ENCODE measurements at regions not wholly inside any gene's neighbourhood (a gene's known extent, or its start where the extent isn't known, plus 50 kb on each side); places are given as distances from the start of the nearest gene placed in this dataset.
A peak's percentile ranks its signal among the peaks of the same experiment; 100 is the strongest.

DNA sequence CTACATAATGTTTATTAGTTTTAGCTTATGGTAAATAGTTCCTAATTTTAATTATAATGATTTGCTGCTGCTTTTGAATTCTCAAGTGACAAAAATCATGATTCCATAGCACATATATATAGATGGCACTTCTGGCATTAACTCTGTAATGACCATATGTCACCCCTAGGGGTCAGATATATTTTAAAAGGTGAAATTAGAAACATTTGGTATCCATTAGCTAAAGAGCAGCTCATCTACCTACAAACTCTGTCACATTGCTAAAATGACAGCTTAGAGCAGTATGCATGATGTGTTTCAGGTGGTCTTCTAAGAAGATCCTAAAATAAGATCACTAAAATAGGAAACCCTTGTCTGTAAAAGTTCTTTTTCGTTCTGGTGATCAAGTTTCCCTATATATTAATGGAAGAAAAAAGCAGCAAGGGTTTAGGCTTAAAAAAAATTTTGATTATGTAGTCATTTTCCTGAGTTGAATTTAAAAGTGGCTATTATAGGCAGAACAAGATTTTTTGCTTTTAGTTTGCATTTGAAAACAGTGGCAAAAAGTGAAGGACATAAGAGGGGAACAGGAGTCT lies 157.7 kb upstream of the POU5F2 start:
- no peak overlapping the region for H2AFZ ChIP-seq (ENCODE audit: low read length)
- no peak overlapping the region for H3K27ac ChIP-seq (ENCODE audit: insufficient read depth, low read length)
- H3K4me3 ChIP-seq (replicated peaks in 1 of 4; ENCODE audit: control extremely low read depth in 1 of 4, insufficient read depth in 1 of 4, low read depth in 3 of 4, low read length in 4 of 4), result no peak overlapping the region
- no peaks in the 10 kb centered on the region for H3K4me1 ChIP-seq (ENCODE audit: control insufficient read depth, extremely low read depth, insufficient read depth, low read length)
- no peaks in the 10 kb centered on the region for H3K36me3 ChIP-seq (ENCODE audit: control insufficient read depth, insufficient read depth, low read length)
- DNase-seq (ENCODE audit: low read depth in 2 of 2), result no peak
- no peaks in the 10 kb centered on the region for H4K20me1 ChIP-seq (ENCODE audit: control insufficient read depth, extremely low read depth, insufficient read depth, low read length)
- no peak overlapping the region for H3K9ac ChIP-seq (ENCODE audit: insufficient read depth, low read length)
- H3K27me3 ChIP-seq (ENCODE audit: control insufficient read depth, insufficient read depth, low read length), result no peaks in the 10 kb centered on the region
- TF ChIP-seq CTCF (conservative IDR thresholded peaks at IDR 0.05 in 1 of 2, IDR thresholded peaks at IDR 0.05 in 1 of 2; ENCODE audit: low read depth in 1 of 2, low read length in 2 of 2) (peak in 1 of 2 donors; percentile 44), EZH2 (IDR thresholded peaks at IDR 0.05; ENCODE audit: low read length, missing control alignments) (no peak)
- H3K79me2 ChIP-seq (ENCODE audit: control insufficient read depth, insufficient read depth, low read length), result no peaks in the 10 kb centered on the region
- no peaks in the 10 kb centered on the region for H3K9me3 ChIP-seq (ENCODE audit: control insufficient read depth, insufficient read depth, low read depth, low read length)
- no peak overlapping the region for H3K4me2 ChIP-seq (ENCODE audit: extremely low read depth, insufficient read depth, low read length)

- no peaks in the 10 kb centered on the region for H3K79me2 ChIP-seq (ENCODE audit: control insufficient read depth, insufficient read depth, low read length)
- TF ChIP-seq CTCF (conservative IDR thresholded peaks at IDR 0.05 in 1 of 2, IDR thresholded peaks at IDR 0.05 in 1 of 2; ENCODE audit: low read depth in 1 of 2, low read length in 2 of 2), result peak; percentile 46 to 66
- no peak for TF ChIP-seq EZH2 (IDR thresholded peaks at IDR 0.05; ENCODE audit: low read length, missing control alignments)
- H3K27ac ChIP-seq (ENCODE audit: insufficient read depth, low read length), result no peak overlapping the region
- no peaks in the 10 kb centered on the region for H4K20me1 ChIP-seq (ENCODE audit: control insufficient read depth, extremely low read depth, insufficient read depth, low read length)
- H3K27me3 ChIP-seq (ENCODE audit: control insufficient read depth, insufficient read depth, low read length), result no peaks in the 10 kb centered on the region
- H3K9me3 ChIP-seq (ENCODE audit: control insufficient read depth, insufficient read depth, low read depth, low read length), result no peaks in the 10 kb centered on the region
- no peaks in the 10 kb centered on the region for H3K36me3 ChIP-seq (ENCODE audit: control insufficient read depth, insufficient read depth, low read length)
- no peak overlapping the region for H3K4me3 ChIP-seq (replicated peaks in 1 of 4; ENCODE audit: control extremely low read depth in 1 of 4, insufficient read depth in 1 of 4, low read depth in 3 of 4, low read length in 4 of 4)
- no peak overlapping the region for H2AFZ ChIP-seq (ENCODE audit: low read length)
- no peaks in the 10 kb centered on the region for H3K4me1 ChIP-seq (ENCODE audit: control insufficient read depth, extremely low read depth, insufficient read depth, low read length)
- DNase-seq (ENCODE audit: low read depth in 2 of 2), result peak in 1 of 2 donors; percentile 44
- no peak overlapping the region for H3K4me2 ChIP-seq (ENCODE audit: extremely low read depth, insufficient read depth, low read length)
- no peak overlapping the region for H3K9ac ChIP-seq (ENCODE audit: insufficient read depth, low read length)
These were observed 153.4 kb upstream of the POU5F2 start for GRCh38 chr5:93894601-93895354.

- no peaks in the 10 kb centered on the region for H4K20me1 ChIP-seq (ENCODE audit: control insufficient read depth, extremely low read depth, insufficient read depth, low read length)
- H3K4me3 ChIP-seq (replicated peaks in 1 of 4; ENCODE audit: control extremely low read depth in 1 of 4, insufficient read depth in 1 of 4, low read depth in 3 of 4, low read length in 4 of 4), result no peak overlapping the region
- H3K36me3 ChIP-seq (ENCODE audit: control insufficient read depth, insufficient read depth, low read length), result no peaks in the 10 kb centered on the region
- H3K27ac ChIP-seq (ENCODE audit: insufficient read depth, low read length), result no peak overlapping the region
- no peak overlapping the region for H3K4me2 ChIP-seq (ENCODE audit: extremely low read depth, insufficient read depth, low read length)
- TF ChIP-seq CTCF (conservative IDR thresholded peaks at IDR 0.05 in 1 of 2, IDR thresholded peaks at IDR 0.05 in 1 of 2; ENCODE audit: low read depth in 1 of 2, low read length in 2 of 2) (no peak), EZH2 (IDR thresholded peaks at IDR 0.05; ENCODE audit: low read length, missing control alignments) (no peak)
- H3K27me3 ChIP-seq (ENCODE audit: control insufficient read depth, insufficient read depth, low read length), result no peaks in the 10 kb centered on the region
- no peak for DNase-seq (ENCODE audit: low read depth in 2 of 2)
- H3K4me1 ChIP-seq (ENCODE audit: control insufficient read depth, extremely low read depth, insufficient read depth, low read length), result no peaks in the 10 kb centered on the region
- H2AFZ ChIP-seq (ENCODE audit: low read length), result no peak overlapping the region
- no peaks in the 10 kb centered on the region for H3K79me2 ChIP-seq (ENCODE audit: control insufficient read depth, insufficient read depth, low read length)
- H3K9ac ChIP-seq (ENCODE audit: insufficient read depth, low read length), result no peak overlapping the region
- no peaks in the 10 kb centered on the region for H3K9me3 ChIP-seq (ENCODE audit: control insufficient read depth, insufficient read depth, low read depth, low read length)
These were observed 151.7 kb upstream of the POU5F2 start for GRCh38 chr5:93893075-93893474.
